CMK (cell line): ENCODE measurements at regions not wholly inside any gene's neighbourhood (a gene's known extent, or its start where the extent isn't known, plus 50 kb on each side); places are given as distances from the start of the nearest gene placed in this dataset.
"Not testable (repeated sequence)": the region's sequence is repeated elsewhere in the genome, so short reads cannot be mapped to it uniquely, and the experiment has no call there.

Source experiments
- DNase-seq: peaks from one replicate; pipeline ENCODE4 v3.0.0-alpha.2; 2010; ENCODE audit warnings: low read depth

DNA sequence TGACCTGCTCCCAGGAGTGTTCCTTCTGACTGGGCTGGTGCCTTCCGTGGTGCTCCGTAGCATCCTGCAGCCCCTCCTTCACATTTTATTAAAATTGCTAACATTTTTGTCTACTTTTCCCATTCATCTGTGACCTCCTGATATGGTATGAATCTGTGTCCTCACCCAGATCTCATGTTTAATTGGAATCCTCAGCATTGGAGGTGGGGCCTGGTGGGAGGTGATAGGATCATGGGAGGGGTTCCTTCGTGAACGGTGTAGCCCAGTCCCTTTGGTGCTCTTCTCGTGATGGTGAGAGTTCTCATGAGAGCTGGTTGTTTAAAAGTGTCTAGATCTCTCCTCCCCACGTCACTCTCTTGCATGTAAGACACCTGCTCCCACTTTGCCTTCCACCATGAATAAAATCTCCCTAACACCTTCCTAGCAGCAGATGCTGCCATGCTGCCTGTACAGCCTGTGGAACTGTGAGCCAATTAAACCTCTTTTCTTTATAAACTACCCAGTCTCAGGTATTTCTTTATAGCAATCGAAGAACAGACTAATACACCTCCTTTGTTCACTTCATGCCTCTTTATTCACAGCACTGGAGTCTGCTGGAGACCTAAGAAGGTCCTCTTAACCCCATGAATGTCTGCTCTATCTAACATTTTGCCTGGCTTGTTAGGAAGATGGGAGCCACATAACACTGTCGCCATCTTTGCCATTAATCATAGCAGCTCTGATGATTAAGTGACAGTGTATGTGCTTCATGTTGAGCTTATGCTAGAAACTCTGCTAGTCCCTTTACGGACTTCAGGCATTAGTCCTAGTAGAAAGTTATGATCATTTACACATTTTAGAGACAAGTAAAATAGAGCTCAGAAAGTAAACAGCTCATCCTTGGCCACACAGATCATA, 377.7 kb upstream of the MAF start:
- no peak for DNase-seq

DNA sequence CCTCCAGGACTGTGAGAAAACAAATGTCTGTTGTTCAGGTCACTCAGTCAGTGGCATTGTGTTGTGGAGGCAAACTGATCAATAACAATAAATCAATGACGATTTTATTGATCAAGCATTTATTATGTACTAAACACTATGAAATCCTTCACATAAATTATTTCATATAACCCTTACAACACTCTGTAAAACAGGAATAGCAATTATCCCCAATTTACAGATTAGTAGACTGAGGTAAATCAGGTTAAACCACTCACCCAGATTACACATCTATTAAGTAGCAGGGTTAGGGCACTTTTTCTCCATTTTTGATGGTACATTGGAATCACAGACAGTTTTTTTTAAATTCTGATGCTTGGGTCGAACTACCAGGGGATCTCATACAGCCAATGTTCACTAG, 372.8 kb upstream of the MAF start:
- no peak for DNase-seq

DNA sequence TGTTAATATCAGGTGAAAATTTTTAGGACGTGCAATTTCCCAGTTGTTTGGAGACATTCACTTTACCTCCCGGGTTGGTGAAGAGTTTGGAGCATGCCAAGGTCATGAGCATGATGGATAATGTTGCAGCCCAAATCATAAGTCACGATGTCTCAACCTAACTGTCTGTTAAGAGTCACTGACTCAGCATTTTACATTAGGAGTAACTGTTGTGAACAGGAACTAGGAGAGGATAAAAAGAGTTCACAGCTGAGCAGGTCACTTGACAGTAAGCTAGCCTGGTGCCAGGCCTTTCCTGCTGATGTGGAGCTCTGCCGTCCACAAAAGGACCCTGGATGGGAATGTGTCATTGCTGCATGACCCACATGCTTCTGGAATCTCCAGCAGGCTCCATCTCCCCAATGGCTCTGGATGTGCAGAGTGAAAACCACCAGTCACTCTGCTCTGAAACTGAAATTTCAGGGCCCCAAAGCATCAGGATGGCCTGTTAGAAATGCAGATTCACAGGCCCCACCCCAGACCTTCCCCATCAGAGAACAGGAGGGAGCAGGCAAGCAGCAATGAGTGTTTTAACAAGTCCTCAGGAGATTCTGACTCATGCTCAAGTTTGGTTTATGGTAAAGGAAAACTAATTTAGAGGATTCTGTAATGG, 371.6 kb upstream of the MAF start:
- DNase-seq, result no peak

DNA sequence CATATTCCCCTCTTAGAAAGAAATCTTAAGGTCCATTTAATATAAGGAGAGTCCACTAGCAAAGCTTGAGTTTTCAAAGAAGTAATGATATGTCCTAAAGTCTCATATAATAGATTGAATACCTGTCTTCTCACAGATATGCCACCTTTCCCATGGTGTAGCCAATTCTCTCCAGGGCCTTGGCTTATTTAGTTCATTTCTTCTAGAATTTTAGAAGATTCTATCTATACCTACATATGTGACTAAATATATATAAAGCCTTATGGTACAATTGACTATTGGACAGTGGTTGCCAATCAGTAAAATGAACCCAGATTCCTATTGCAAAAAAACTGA, 370.7 kb upstream of the MAF start:
- no peak for DNase-seq

DNA sequence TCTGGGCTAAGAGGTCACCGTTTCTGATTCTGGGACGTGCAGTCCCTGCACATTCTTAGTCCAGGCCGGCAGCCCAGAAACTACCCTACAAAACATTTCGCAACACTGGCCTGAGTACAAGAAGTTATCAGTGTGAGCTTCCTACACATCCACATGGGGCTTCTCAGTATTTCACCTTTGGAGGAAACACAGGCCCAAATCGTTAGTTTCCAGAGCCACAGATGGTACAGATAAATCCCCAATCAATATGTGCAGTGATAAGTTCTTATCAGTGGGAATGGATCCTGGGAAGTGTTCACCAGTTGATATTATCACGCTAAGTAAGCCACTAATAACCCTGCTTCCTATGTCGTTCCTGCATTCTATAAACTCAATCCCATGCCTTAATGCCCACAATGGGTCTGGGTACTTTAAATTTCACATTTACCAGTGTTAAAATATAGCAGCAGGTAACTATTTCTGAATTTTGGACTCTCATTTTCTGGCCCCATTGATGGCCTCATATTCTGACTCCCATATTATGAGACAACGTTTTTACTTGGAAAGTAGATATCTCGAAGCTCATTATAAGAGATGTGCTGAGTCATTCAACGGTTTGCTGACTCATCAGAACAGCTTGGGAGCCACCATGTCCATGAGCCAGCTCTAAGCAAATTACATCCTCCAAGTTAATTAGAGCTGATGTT, 370.2 kb upstream of the MAF start:
- peak; percentile 49 for DNase-seq

DNA sequence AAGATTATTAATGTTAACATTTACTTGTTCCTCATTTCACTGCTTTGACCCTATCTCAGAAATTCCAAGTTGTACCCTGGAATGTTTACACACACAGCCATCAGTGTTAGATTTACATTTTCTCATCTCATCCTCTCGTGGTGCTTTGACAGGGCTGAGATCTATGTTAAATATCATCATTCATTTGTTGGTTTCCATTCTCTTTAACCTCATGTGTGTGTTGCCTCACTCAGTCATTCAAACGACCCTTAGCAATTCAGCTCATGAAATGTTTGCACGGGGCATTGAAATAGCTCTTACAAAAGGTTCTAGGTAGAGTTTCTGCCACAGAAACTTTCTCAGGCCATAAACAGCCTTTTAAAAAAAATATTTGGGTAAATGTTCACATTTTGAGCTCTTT, 369.6 kb upstream of the MAF start:
- no peak for DNase-seq

DNA sequence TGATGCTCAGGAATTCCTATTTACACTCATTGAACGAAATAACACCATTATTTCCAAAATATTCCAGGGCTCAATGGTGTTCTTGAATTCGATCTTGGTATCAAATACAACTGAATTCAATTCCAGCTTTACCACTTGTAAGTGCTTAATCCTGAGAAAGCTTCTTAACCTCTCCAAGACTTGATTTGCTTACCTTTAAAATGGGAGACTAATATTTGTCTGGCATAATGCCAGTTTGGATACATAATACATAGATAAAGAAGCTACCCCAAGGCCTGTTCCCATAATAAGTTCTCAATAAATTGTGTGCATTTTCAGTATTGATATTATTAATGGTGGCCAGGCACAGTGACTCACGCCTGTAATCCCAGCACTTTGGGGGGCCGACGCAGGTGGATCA, 368.9 kb upstream of the MAF start:
- DNase-seq, result no peak

DNA sequence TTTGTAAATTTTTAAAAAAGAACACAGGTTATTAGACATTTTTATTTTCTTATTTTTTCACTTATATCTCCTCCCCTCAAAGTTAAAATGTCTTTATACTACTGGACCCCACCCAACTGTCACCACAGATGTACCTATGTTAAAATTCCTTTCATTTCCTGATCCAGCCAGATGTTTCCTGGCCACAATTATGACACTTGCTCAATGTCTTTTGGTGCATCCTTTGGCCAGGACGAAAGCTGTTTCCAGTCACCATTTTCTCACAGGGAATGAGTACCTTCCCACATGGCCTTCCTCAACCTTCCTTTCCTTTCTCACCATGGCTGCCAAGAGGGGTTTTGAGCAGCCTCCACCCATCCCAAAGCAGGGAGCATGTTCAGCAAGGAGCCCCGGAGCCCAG, 365.7 kb upstream of the MAF start:
- DNase-seq, result no peak

DNA sequence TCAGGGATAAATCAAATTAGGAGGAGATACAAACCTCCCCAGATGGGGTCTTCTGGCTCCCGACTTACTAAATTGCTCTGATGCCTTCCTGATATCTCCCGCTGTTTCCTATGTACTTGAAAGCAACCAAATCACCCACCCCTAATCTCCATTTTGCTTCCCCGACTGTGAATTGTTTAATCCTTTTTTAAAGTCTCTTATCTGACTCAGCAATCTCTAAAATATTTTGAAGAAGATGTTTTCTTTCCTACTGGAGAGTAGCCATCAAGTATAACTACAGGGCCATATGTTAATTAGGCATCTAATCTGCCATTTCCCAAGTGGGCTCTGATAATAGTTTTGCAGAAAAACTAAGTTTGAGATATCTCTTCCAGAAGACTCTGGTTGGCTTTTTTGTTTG, 365.2 kb upstream of the MAF start:
- no peak for DNase-seq

DNA sequence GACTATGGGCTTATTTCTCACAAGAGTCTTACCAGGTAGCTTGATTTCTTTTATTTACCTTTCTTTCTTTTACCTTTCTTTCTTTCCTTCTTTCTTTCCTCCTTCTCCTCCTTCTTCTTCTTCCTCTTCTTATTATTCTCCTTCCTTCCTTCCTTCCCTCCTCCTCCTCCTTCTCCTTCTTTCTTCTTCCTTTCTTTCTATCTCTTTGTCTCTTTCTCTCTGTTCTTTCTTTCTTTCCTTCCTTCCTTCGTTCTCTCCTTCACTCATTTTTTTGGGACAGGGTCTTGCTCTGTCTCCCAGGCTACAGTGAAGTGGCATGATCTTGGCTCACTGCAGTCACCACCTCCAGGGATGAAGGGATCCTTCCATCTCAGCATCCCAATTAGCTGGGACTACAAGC, 363.6 kb upstream of the MAF start:
- no peak for DNase-seq

DNA sequence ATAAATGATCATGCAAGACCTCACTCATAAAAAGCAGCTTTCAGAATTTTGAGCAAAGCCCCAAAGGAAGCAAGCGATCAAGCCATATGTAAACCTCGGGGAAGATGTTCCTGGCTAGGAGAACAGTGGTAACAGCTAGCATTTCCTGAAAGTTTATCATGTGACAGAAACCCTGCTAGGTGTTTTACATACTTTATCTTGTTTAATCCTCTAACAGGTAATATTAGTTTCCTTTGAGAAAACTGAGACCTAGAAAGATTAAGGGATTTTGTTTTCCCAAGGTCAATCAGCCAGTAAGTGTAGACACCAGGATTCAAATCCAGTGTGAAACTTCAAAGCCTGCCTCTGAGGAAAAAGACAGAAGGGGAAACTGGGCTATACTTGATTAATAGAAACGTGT, 362.4 kb upstream of the MAF start:
- DNase-seq, result no peak

DNA sequence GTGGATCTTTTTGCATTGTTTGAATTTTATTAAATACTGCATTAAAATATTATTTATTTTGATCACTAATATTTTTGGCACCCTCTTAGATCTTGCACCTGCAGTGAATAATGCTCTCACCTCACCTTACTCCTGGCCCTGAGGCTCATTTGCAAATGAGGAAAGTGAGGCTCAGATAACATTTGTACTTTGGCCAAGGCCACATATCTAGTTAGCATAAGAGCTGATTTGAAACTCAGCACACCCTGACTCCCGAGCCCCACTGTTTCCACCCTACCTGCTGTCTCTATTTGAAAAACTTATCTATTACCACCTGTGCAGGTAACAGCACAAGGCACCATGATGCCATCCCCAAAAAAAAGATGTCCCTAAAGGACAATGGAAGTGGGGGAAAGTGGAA, 358.7 kb upstream of the MAF start:
- no peak for DNase-seq

DNA sequence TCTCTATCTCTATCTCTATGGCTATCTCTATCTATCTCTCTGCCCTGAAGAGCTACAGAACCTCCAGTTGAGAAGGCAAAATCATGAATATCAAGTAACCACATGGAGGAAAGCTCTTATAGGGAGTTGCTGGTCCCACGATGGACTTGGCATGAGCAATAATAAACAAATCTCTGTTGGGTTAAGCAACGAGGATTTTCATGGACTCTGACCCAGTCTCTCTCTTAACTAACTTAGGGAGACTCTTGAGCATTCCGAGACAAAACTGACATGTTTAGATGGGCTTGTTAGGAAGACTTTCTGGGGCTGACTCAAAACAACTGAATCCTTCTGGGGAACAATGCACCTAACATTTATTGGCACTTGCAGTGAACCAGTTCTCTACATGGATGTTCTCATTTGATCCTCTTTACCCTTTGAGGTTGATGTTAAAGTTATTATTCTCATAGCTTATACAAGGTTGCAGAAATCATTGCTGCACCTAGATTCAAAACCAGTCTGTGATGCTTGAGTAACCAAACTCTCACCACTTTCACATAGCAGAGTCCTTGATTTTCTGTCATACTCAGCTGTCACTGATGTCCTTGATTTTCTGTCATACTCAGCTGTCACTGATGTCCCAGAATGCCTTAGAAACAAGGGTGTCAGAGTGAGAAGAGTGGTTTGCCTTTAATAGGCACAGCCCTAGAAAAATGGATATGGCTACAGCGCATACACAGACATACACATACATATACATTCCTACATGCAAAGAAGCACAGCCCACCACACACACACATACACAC, 354.6 kb upstream of the MAF start:
- DNase-seq, result no peak

DNA sequence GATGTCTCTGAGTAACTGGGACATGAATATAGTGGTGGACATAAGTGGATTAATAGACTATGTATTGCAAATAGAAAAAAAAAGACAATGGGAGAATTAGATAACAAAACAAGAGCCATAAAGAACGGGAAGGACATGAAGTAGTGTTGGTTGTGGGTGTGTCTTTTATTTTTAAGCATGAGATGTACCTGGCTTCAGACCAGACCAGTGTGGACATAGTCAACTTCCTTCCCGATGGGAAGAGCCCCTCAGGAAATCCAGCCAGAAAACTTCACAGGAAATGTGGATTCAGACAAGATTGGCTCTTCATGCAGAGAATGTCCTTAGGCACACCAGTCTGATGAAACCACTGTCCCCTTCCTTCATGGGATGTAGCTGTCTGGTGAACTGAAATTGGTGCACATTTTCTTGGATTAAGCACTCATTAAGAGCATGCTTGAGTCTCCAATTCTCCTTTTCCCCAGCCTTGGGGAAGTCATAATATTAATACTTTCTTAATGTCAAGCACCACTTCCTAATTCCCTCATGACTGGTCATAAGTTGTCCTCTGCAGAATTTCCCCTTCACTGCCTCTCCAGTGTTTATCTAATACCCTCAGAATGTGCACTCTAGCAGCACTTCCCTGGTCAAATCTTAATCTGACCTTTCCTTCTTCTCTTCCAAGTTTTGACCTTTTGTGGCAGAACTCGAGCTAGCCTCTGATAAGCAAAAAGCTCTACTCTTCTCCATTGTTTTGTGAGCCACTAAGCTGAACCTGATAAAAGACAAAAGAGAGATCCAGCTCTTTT, 350.6 kb upstream of the MAF start:
- no peak for DNase-seq

DNA sequence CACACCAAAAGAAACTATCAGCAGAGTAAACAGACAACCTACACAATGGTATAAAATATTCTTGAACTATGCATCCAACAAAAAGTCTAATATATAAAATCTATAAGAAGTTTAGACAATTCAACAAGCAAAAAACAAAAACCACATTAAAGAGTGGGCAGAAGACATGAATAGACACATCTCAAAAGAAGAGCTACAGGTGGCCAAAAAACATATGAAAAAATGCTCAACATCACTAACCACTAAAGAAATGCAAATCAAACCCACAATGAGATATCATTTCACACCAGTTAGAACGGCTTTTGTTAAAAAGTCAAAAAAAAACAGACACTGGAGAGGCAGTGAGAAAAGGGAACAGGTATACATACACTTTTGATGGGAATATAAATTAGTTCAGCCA, 348.9 kb upstream of the MAF start:
- DNase-seq, result no peak

DNA sequence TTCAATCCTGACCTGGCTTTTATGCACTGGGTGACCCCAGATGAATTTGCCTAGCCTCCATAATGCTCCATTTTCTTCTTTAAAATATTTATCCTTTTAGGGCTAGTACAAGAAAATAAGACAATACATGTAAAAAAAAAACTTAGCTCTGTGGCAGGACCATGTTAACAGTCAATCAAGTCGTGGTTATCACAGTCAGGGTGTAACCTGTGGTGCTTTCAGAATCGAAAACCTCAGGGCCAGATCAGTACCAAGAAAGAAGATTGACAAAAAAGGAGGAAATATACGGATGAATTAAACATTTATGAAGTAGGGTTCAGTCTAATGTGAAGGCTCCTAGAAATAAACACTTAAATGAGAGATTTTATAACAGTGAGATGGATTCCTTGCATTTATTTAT, 347.2 kb upstream of the MAF start:
- no peak for DNase-seq

DNA sequence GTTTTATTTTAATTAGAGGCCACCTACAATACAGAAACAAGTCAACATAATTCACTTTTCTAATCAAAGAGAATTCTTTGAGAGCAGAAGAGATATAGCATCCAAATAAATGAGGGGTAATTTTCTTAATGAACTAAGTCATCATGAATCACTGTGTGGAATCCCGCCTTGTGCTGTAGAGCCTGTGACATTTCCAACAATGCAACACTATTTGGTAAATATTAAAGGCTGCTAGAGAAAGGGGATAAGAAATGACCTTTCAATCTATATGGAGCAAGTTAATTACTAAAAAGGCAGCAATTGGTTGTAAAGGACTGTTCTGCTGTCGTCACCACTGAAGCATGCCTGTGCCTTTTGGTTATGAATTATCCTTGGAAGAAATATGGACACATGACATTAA, 345.7 kb upstream of the MAF start:
- DNase-seq, result no peak

DNA sequence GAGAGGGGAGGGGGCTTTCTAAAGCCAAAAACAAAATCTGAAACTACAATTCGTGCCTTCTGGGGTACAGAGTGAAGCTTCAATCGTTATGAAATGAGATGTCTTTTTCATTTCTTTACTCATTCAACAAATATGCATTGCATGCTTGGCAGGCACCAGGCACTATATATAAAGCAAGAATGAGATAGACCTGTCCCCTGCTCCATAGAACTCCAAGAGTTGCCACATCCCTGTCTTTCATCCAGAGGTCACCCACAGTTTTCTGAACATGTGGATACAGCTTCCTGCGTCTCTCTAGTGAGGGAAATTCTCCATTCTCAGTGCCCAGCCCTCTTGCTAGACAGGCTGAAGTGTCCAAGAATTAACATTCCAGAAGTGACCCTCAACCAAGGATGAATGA, 343.2 kb upstream of the MAF start:
- DNase-seq, result no peak

DNA sequence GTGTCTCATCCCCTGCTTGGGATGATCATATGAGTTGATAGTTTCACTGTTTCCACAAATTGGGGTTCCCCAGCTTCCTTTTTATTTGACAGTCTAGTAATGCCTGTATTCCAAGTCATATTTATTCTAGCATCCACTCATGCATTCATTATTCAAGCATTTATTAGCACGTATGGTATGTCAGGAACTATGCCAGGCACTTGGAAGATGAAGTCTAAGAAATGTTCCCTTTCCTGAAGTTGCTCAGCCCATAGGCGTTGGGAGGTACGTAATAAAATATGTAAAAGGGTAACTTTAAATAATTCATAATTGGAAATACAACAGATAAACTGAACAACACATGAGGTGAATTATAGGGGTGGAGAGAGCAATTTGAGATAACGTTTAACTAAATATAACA, 338.0 kb upstream of the MAF start:
- no peak for DNase-seq

DNA sequence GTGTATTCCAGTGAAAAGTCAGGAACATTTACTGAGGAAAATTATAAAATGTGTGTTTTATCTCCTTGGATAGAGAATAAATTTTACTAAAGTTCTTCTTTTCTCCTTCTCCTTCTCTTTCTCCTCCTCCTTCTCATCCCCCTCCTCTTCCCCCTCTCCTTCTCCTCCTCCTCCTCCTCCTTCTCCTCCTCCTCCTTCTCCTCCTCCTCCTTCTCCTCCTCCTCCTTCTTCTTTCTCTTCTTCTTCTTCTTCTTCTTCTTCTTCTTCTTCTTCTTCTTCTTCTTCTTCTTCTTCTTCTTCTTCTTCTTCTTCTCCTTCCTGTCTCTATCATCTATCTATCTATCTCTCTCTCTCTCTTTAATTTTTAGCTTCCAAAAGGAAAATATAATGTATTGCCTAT, 337.1 kb upstream of the MAF start:
- not testable (repeated sequence) for DNase-seq

DNA sequence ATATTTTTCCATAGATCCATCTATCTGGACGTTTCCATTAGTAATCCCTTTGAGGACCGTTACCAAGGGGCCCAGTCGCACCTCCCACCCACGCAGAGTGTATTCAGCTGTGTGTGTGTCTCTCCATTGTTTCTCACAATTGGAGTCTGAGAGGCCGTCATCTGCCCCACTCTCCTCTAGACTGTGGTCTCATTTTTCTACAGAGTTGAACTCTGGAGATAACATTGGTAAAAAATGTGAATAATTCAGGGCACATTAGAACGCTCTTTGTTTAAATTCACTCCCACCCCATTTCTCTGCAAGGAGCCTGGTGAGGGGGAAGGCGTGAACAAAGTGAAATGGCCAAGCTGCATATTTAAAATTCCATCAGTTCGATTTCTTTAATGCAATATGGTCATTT, 333.1 kb upstream of the MAF start:
- DNase-seq, result no peak

DNA sequence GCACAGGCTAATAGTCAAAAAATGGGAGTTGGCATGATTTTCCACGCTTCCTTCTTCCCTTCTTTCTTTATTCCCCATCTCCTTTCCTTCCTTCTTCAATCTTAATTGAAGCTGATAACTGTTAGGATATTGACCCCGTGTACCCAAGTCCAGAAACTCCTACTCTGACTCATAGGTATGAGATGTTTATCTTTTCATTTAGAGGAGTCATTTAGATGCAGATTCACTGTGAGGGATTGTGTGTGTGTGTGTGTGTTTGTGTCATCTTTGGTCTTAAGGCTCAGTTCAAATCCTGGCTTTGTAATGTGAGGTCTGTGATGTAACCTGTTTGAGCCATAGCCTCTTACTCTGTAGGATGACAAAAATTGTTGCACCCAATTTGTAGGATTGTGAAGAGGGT, 332.0 kb upstream of the MAF start:
- DNase-seq, result no peak
